GM23338 (cell line): ENCODE measurements at regions not wholly inside any gene's neighbourhood (a gene's known extent, or its start where the extent isn't known, plus 50 kb on each side); places are given as distances from the start of the nearest gene placed in this dataset.
A peak's percentile ranks its signal among the peaks of the same experiment; 100 is the strongest.

ENCODE experiments used
- ATAC-seq: fragments of 200-7000 bp; cut with Tn5 transposase; 3 replicates; pipeline ENCODE4 v1.9.1; 2020
- DNase-seq: peaks from one replicate; pipeline ENCODE4 v3.0.0-alpha.2; 2015; ENCODE audit warnings: low spot score
- H2AFZ ChIP-seq: fragments of 200-600 bp; sonication (generic); 2 replicates; pipeline ENCODE4 v1.8.0; 2016; ENCODE audit warnings: antibody characterized with exemption, mild to moderate bottlenecking, moderate library complexity
- H3F3A ChIP-seq: fragments of 200-600 bp; sonication (generic); replicated peaks from 2 replicates; pipeline ENCODE4 v1.8.0; 2017; ENCODE audit warnings: antibody characterized with exemption, mixed run types, low read depth
- H3K27ac ChIP-seq: fragments of 200-600 bp; sonication (generic); 2 replicates; pipeline ENCODE4 v1.6.1; 2016; ENCODE audit warnings: low read depth
- H3K27me3 ChIP-seq: fragments of 200-600 bp; sonication (generic); 2 replicates; pipeline ENCODE4 v1.8.0; 2016; ENCODE audit warnings: mild to moderate bottlenecking, mixed run types, moderate library complexity; ENCODE audit not compliant: insufficient read depth
- H3K36me3 ChIP-seq: fragments of 200-600 bp; sonication (generic); 2 replicates; pipeline ENCODE4 v1.8.0; 2016; ENCODE audit warnings: mild to moderate bottlenecking; ENCODE audit not compliant: insufficient read depth
- H3K4me1 ChIP-seq: fragments of 200-600 bp; sonication (generic); 2 replicates; pipeline ENCODE4 v1.8.0; 2016; ENCODE audit warnings: mild to moderate bottlenecking, moderate library complexity; ENCODE audit not compliant: insufficient read depth
- H3K4me2 ChIP-seq: fragments of 200-600 bp; sonication (generic); 2 replicates; pipeline ENCODE4 v1.7.1; 2017; ENCODE audit warnings: mixed run types
- H3K4me3 ChIP-seq: fragments of 200-600 bp; sonication (generic); 2 replicates; pipeline ENCODE4 v1.6.1; 2016; ENCODE audit warnings: mixed run types
- H3K79me2 ChIP-seq: fragments of 200-600 bp; sonication (generic); replicated peaks from 2 replicates; pipeline ENCODE4 v1.8.0; 2017; ENCODE audit warnings: mild to moderate bottlenecking; ENCODE audit not compliant: insufficient read depth
- H3K9me2 ChIP-seq: fragments of 200-600 bp; sonication (generic); 2 replicates; pipeline ENCODE4 v1.8.0; 2017; ENCODE audit not compliant: insufficient read depth
- H4K20me1 ChIP-seq: fragments of 200-600 bp; sonication (generic); replicated peaks from 2 replicates; pipeline ENCODE4 v1.8.0; 2017; ENCODE audit warnings: mild to moderate bottlenecking; ENCODE audit not compliant: insufficient read depth
- H3K27ac Mint-ChIP-seq: 2 replicates; pipeline ENCODE4 v1.8.0; 2020; ENCODE audit warnings: inconsistent platforms, mild to moderate bottlenecking, moderate library complexity, mixed read lengths
- H3K27me3 Mint-ChIP-seq: 3 replicates; pipeline ENCODE4 v1.8.0; 2022; ENCODE audit warnings: low read depth, mild to moderate bottlenecking, moderate library complexity, mixed read lengths, inconsistent platforms; ENCODE audit not compliant: insufficient read depth, poor library complexity
- H3K36me3 Mint-ChIP-seq: 3 replicates; pipeline ENCODE4 v1.8.0; 2021; ENCODE audit warnings: low read depth, mild to moderate bottlenecking, inconsistent platforms, moderate library complexity, mixed read lengths
- H3K4me1 Mint-ChIP-seq: 3 replicates; pipeline ENCODE4 v1.8.0; 2020; ENCODE audit warnings: mild to moderate bottlenecking, inconsistent platforms, mixed read lengths
- H3K4me3 Mint-ChIP-seq: 3 replicates; pipeline ENCODE4 v1.8.0; 2021; ENCODE audit warnings: moderate library complexity, mild to moderate bottlenecking, inconsistent platforms, mixed read lengths
- H3K9me3 Mint-ChIP-seq: 3 replicates; pipeline ENCODE4 v1.8.0; 2020; ENCODE audit warnings: moderate library complexity, mild to moderate bottlenecking, inconsistent platforms, mixed read lengths
- CREB1 ChIP-seq: fragments of 250-450 bp; sonication (Bioruptor Pico); IDR thresholded peaks from 2 replicates; pipeline ENCODE4 v1.5.0; 2020; ENCODE audit warnings: low read depth, mild to moderate bottlenecking, moderate library complexity
- ETS1 ChIP-seq: IDR thresholded peaks from 2 replicates; pipeline ENCODE4 v1.6.1; 2016; ENCODE audit warnings: antibody characterized with exemption
- EZH2 ChIP-seq: fragments of 200-600 bp; sonication (generic); IDR thresholded peaks from one replicate; pipeline ENCODE4 v1.8.0; 2017; ENCODE audit warnings: antibody characterized with exemption, mild to moderate bottlenecking, low read depth; ENCODE audit not compliant: unreplicated experiment
- EZH2phosphoT487 ChIP-seq: fragments of 200-600 bp; sonication (generic); IDR thresholded peaks from one replicate; pipeline ENCODE4 v1.8.1; 2018; ENCODE audit warnings: antibody characterized with exemption; ENCODE audit not compliant: unreplicated experiment
- JUNB ChIP-seq: IDR thresholded peaks from one replicate; pipeline ENCODE4 v1.6.1; 2016; ENCODE audit warnings: antibody characterized with exemption; ENCODE audit not compliant: unreplicated experiment
- NANOG ChIP-seq: IDR thresholded peaks from 2 replicates; pipeline ENCODE4 v1.6.1; 2016; ENCODE audit warnings: antibody characterized with exemption, borderline replicate concordance
- POLR2AphosphoS5 ChIP-seq: IDR thresholded peaks from 2 replicates; pipeline ENCODE4 v1.6.1; 2016; ENCODE audit warnings: antibody characterized with exemption, low read depth
- STAT1 ChIP-seq: IDR thresholded peaks from one replicate; pipeline ENCODE4 v1.6.1; 2016; ENCODE audit warnings: antibody characterized with exemption; ENCODE audit not compliant: unreplicated experiment
- ZNF114 ChIP-seq: fragments of 250-450 bp; sonication (Bioruptor Pico); IDR thresholded peaks from 2 replicates; pipeline ENCODE4 v1.5.0; 2020; ENCODE audit warnings: mild to moderate bottlenecking, moderate library complexity
- ZNF331 ChIP-seq: fragments of 250-450 bp; sonication (Bioruptor Pico); IDR thresholded peaks from 2 replicates; pipeline ENCODE4 v1.5.0; 2020; ENCODE audit warnings: low read depth, mild to moderate bottlenecking, moderate library complexity
- ZNF462 ChIP-seq: fragments of 250-450 bp; sonication (Bioruptor Pico); IDR thresholded peaks from 2 replicates; pipeline ENCODE4 v1.5.0; 2020; ENCODE audit warnings: mild to moderate bottlenecking, moderate library complexity
- TF ChIP-seq, protein P1 (sequence below), 2 experiments: fragments of 200-600 bp in 1 of 2; sonication (generic) in 1 of 2; conservative IDR thresholded peaks; 2 replicates each; pipeline versions ENCODE4 v1.5.1 to v1.6.1; 2016 to 2017; ENCODE audit warnings: antibody characterized with exemption in 2 of 2, low read depth in 2 of 2, mild to moderate bottlenecking in 2 of 2, moderate library complexity in 1 of 2

GRCh38 chr14:59097681-59098080, 90.8 kb upstream of the DAAM1 start:
- Mint-ChIP-seq H3K4me3 (no peak overlapping the region), H3K36me3 (no peaks in the 10 kb centered on the region), H3K27ac (no peak overlapping the region), H3K27me3 (no peaks in the 10 kb centered on the region), H3K9me3 (no peaks in the 10 kb centered on the region), H3K4me1 (no peaks in the 10 kb centered on the region)
- Histone ChIP-seq H3K27ac (no peak overlapping the region), H3K4me3 (no peak overlapping the region), H4K20me1 (no peaks in the 10 kb centered on the region), H3K36me3 (no peaks in the 10 kb centered on the region), H3K79me2 (no peaks in the 10 kb centered on the region), H3K27me3 (no peaks in the 10 kb centered on the region), H3K9me2 (no peaks in the 10 kb centered on the region), H3K4me2 (no peak overlapping the region), H3F3A (no peaks in the 10 kb centered on the region), H2AFZ (peak overlapping the region; percentile 59; the same call in 1 of the 2 replicates), H3K4me1 (no peaks in the 10 kb centered on the region)
- ATAC-seq, result no peak
- TF ChIP-seq JUNB (no peak), POLR2AphosphoS5 (no peak), EZH2 (no peak), EZH2phosphoT487 (no peak), ZNF114 (CRISPR knock-in tag) (no peak), NANOG (no peak), ETS1 (no peak), STAT1 (no peak), CREB1 (CRISPR knock-in tag) (no peak), ZNF331 (no peak)
- TF ChIP-seq, protein P1, sequence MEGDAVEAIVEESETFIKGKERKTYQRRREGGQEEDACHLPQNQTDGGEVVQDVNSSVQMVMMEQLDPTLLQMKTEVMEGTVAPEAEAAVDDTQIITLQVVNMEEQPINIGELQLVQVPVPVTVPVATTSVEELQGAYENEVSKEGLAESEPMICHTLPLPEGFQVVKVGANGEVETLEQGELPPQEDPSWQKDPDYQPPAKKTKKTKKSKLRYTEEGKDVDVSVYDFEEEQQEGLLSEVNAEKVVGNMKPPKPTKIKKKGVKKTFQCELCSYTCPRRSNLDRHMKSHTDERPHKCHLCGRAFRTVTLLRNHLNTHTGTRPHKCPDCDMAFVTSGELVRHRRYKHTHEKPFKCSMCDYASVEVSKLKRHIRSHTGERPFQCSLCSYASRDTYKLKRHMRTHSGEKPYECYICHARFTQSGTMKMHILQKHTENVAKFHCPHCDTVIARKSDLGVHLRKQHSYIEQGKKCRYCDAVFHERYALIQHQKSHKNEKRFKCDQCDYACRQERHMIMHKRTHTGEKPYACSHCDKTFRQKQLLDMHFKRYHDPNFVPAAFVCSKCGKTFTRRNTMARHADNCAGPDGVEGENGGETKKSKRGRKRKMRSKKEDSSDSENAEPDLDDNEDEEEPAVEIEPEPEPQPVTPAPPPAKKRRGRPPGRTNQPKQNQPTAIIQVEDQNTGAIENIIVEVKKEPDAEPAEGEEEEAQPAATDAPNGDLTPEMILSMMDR (conservative IDR thresholded peaks at IDR 0.05; ENCODE audit: low read depth in 2 of 2), result no peak
- DNase-seq, result no peak

- Histone ChIP-seq H3K27ac (no peak overlapping the region), H3F3A (no peaks in the 10 kb centered on the region), H3K4me2 (no peak overlapping the region), H4K20me1 (no peaks in the 10 kb centered on the region), H3K4me1 (no peaks in the 10 kb centered on the region), H3K36me3 (no peaks in the 10 kb centered on the region), H3K27me3 (no peaks in the 10 kb centered on the region), H3K79me2 (no peaks in the 10 kb centered on the region), H3K4me3 (no peak overlapping the region), H2AFZ (no peak overlapping the region), H3K9me2 (no peaks in the 10 kb centered on the region)
- Mint-ChIP-seq H3K36me3 (no peaks in the 10 kb centered on the region), H3K27me3 (no peaks in the 10 kb centered on the region), H3K27ac (no peak overlapping the region), H3K4me3 (no peak overlapping the region), H3K9me3 (no peaks in the 10 kb centered on the region), H3K4me1 (no peaks in the 10 kb centered on the region)
- DNase-seq (no peak), ATAC-seq (no peak)
- TF ChIP-seq POLR2AphosphoS5, result no peak
- TF ChIP-seq ETS1, result no peak
- no peak for TF ChIP-seq NANOG
- TF ChIP-seq EZH2phosphoT487, result no peak
- no peak for TF ChIP-seq CREB1 (CRISPR knock-in tag)
- no peak for TF ChIP-seq ZNF462 (CRISPR knock-in tag)
- no peak for TF ChIP-seq JUNB
- no peak for TF ChIP-seq EZH2
- TF ChIP-seq ZNF331, result no peak
Measured at GRCh38 chr14:59098377-59098776, 90.1 kb upstream of the DAAM1 start.
